Cardiac septum (tissue), 1 donor: ENCODE measurements at regions not wholly inside any gene's neighbourhood (a gene's known extent, or its start where the extent isn't known, plus 50 kb on each side); places are given as distances from the start of the nearest gene placed in this dataset.
"Not testable (repeated sequence)": the region's sequence is repeated elsewhere in the genome, so short reads cannot be mapped to it uniquely, and the experiment has no call there.

Experiments
- DNase-seq: peaks from one replicate; pipeline ENCODE4 v3.0.0-alpha.2; 2020; ENCODE audit warnings: low spot score
- intact Hi-C: fragments of 100-400 bp; cut with DNase I; formaldehyde crosslinking; loops from one replicate; pipeline ENCODE4 v1.14.0; 2022
- donor health status: DM: no; HTN: no; CAD: no.

- no peak for DNase-seq
- intact Hi-C loops, result no loop called here
These were observed 304.6 kb upstream of the FAM78B start for GRCh38 chr1:166471359-166471758.

GRCh38 chr1:166479052-166479631, 312.3 kb upstream of the FAM78B start:
- intact Hi-C loops, result loop anchor here (2.0 kb wide), 1 partner anchor 554 kb away; no protein-coding TSS in a partner anchor
- DNase-seq, result no peak

GRCh38 chr1:166484471-166484870, 317.7 kb upstream of the FAM78B start:
- no peak for DNase-seq
- intact Hi-C loops, result no loop called here

GRCh38 chr1:166484871-166485270, 318.1 kb upstream of the FAM78B start:
- DNase-seq, result no peak
- intact Hi-C loops, result no loop called here

GRCh38 chr1:166485620-166486019, 318.8 kb upstream of the FAM78B start:
- no peak for DNase-seq
- intact Hi-C loops, result no loop called here

GRCh38 chr1:166488327-166488726, 321.5 kb upstream of the FAM78B start:
- no peak for DNase-seq
- intact Hi-C loops, result no loop called here

- intact Hi-C loops, result no loop called here
- no peak for DNase-seq
These were observed 322.5 kb upstream of the FAM78B start for GRCh38 chr1:166489356-166489669.

- DNase-seq, result no peak
- intact Hi-C loops, result no loop called here
These were observed 323.1 kb upstream of the FAM78B start for GRCh38 chr1:166489670-166490436.

GRCh38 chr1:166490437-166490991, 323.7 kb upstream of the FAM78B start:
- intact Hi-C loops, result no loop called here
- DNase-seq, result no peak

- intact Hi-C loops, DNase-seq: not testable (repeated sequence)
These were observed 327.0 kb upstream of the FAM78B start for GRCh38 chr1:166493765-166494164.

- no peak for DNase-seq
- intact Hi-C loops, result no loop called here
These were observed 331.9 kb upstream of the POGK start for GRCh38 chr1:166507347-166507746.

GRCh38 chr1:166511761-166512160, 327.5 kb upstream of the POGK start:
- intact Hi-C loops, result no loop called here
- no peak for DNase-seq

- DNase-seq, result no peak
- intact Hi-C loops, result no loop called here
These were observed 325.2 kb upstream of the POGK start for GRCh38 chr1:166514067-166514466.

GRCh38 chr1:166527752-166528151, 311.5 kb upstream of the POGK start:
- no peak for DNase-seq
- intact Hi-C loops, result no loop called here

GRCh38 chr1:166538646-166539045, 300.6 kb upstream of the POGK start:
- no peak for DNase-seq
- intact Hi-C loops, result no loop called here

GRCh38 chr1:166544036-166544435, 295.2 kb upstream of the POGK start:
- intact Hi-C loops, result no loop called here
- no peak for DNase-seq

GRCh38 chr1:166544561-166544960, 294.7 kb upstream of the POGK start:
- no peak for DNase-seq
- intact Hi-C loops, result no loop called here

GRCh38 chr1:166552706-166553105, 286.6 kb upstream of the POGK start:
- intact Hi-C loops, result no loop called here
- DNase-seq, result no peak

GRCh38 chr1:166570954-166571353, 268.3 kb upstream of the POGK start:
- no peak for DNase-seq
- intact Hi-C loops, result no loop called here

- intact Hi-C loops, result no loop called here
These were observed 266.1 kb upstream of the POGK start for GRCh38 chr1:166573199-166573598.

More at GRCh38 chr1:166573199-166573598, 266.1 kb upstream of the POGK start:
- no peak for DNase-seq
